ENCODE measurements at regions not wholly inside any gene's neighbourhood (a gene's known extent, or its start where the extent isn't known, plus 50 kb on each side); places are given as distances from the start of the nearest gene placed in this dataset.

GRCh38 chr18:10378688-10379420, 75.6 kb upstream of the APCDD1 start:
- H3K27ac ChIP-seq (ENCODE audit: low read length), result no peak overlapping the region
- no peaks in the 10 kb centered on the region for H3K36me3 ChIP-seq (ENCODE audit: control insufficient read depth, insufficient read depth, low read length)
- no peaks in the 10 kb centered on the region for H3K9me3 ChIP-seq (ENCODE audit: control insufficient read depth, low read depth, low read length)
- no peak overlapping the region for H3K4me3 ChIP-seq (ENCODE audit: low read length)
- peaks cover 3% of the 10 kb centered on the region for H3K27me3 ChIP-seq (ENCODE audit: control insufficient read depth, insufficient read depth, low read length)
- DNase-seq, result no peak
- H3K4me1 ChIP-seq (ENCODE audit: control insufficient read depth, insufficient read depth, low read length), result no peaks in the 10 kb centered on the region
- WGBS (ENCODE audit: insufficient coverage, low lambda C conversion rate), result no CpG with 5 or more reads among the region's 6 CpGs

DNA sequence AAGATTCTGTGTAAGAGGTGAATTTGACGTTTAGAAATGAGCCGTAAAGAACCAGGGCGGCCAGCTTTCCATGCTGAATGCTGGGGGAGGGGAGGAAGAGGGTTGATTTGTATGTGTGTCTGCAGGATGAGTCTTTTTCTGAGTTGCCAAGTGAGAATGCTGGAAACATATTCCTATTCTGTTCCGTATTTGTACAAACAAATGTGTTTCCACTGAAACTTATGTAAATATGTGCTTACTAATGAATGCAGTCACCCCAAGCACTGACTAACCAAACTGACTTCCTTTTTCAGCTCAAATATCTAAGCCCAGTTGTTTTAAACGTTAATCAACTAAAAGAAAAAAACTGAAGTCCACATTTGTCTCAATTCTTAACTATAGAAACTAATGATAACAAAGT, 74.9 kb upstream of the APCDD1 start:
- H3K27ac ChIP-seq (ENCODE audit: low read length), result no peak overlapping the region
- 33% methylated on average over 1 of the region's 5 CpGs for WGBS (ENCODE audit: insufficient coverage, low lambda C conversion rate)
- H3K9me3 ChIP-seq (ENCODE audit: control insufficient read depth, low read depth, low read length), result no peaks in the 10 kb centered on the region
- H3K27me3 ChIP-seq (ENCODE audit: control insufficient read depth, insufficient read depth, low read length), result peaks cover 3% of the 10 kb centered on the region
- no peak for DNase-seq
- H3K4me1 ChIP-seq (ENCODE audit: control insufficient read depth, insufficient read depth, low read length), result no peaks in the 10 kb centered on the region
- H3K36me3 ChIP-seq (ENCODE audit: control insufficient read depth, insufficient read depth, low read length), result no peaks in the 10 kb centered on the region
- H3K4me3 ChIP-seq (ENCODE audit: low read length), result no peak overlapping the region

GRCh38 chr18:10381516-10381915, 72.9 kb upstream of the APCDD1 start:
- no peaks in the 10 kb centered on the region for H3K4me1 ChIP-seq (ENCODE audit: control insufficient read depth, insufficient read depth, low read length)
- no peaks in the 10 kb centered on the region for H3K36me3 ChIP-seq (ENCODE audit: control insufficient read depth, insufficient read depth, low read length)
- WGBS (ENCODE audit: insufficient coverage, low lambda C conversion rate), result no CpG with 5 or more reads among the region's 1 CpG
- peaks cover 3% of the 10 kb centered on the region for H3K27me3 ChIP-seq (ENCODE audit: control insufficient read depth, insufficient read depth, low read length)
- H3K4me3 ChIP-seq (ENCODE audit: low read length), result no peak overlapping the region
- no peaks in the 10 kb centered on the region for H3K9me3 ChIP-seq (ENCODE audit: control insufficient read depth, low read depth, low read length)
- H3K27ac ChIP-seq (ENCODE audit: low read length), result no peak overlapping the region
- no peak for DNase-seq

DNA sequence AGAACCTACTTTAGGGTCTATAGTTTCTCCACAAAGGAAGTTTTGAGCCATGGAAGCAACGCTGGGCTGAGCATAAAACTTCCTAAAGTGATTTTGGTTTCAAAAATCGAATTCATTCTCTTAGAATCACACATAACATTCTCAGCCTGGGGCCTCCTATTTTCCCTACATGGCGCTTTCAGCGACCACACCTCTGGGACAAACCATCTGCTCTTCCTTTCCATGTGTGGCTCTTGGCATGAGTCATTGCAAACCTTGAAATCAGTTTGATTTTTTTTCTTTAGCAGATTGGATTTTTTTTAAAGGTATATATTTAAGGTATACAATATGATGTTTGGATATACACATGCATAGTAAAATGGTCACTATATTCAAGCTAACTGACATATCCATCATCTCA, 72.5 kb upstream of the APCDD1 start:
- H3K27ac ChIP-seq (ENCODE audit: low read length), result no peak overlapping the region
- no peak for DNase-seq
- WGBS (ENCODE audit: insufficient coverage, low lambda C conversion rate), result 40% methylated on average over 1 of the region's 4 CpGs
- H3K9me3 ChIP-seq (ENCODE audit: control insufficient read depth, low read depth, low read length), result no peaks in the 10 kb centered on the region
- no peaks in the 10 kb centered on the region for H3K4me1 ChIP-seq (ENCODE audit: control insufficient read depth, insufficient read depth, low read length)
- H3K36me3 ChIP-seq (ENCODE audit: control insufficient read depth, insufficient read depth, low read length), result no peaks in the 10 kb centered on the region
- H3K4me3 ChIP-seq (ENCODE audit: low read length), result no peak overlapping the region
- H3K27me3 ChIP-seq (ENCODE audit: control insufficient read depth, insufficient read depth, low read length), result peaks cover 3% of the 10 kb centered on the region

- Histone ChIP-seq H3K9me3 (ENCODE audit: control insufficient read depth, low read depth, low read length) (no peaks in the 10 kb centered on the region), H3K27me3 (ENCODE audit: control insufficient read depth, insufficient read depth, low read length) (no peaks in the 10 kb centered on the region), H3K4me3 (ENCODE audit: low read length) (no peak overlapping the region), H3K4me1 (ENCODE audit: control insufficient read depth, insufficient read depth, low read length) (no peaks in the 10 kb centered on the region), H3K27ac (ENCODE audit: low read length) (no peak overlapping the region), H3K36me3 (ENCODE audit: control insufficient read depth, insufficient read depth, low read length) (no peaks in the 10 kb centered on the region)
- no CpG with 5 or more reads among the region's 4 CpGs for WGBS (ENCODE audit: insufficient coverage, low lambda C conversion rate)
- DNase-seq, result no peak
Observed at GRCh38 chr18:10386049-10386448, 68.4 kb upstream of the APCDD1 start.

DNA sequence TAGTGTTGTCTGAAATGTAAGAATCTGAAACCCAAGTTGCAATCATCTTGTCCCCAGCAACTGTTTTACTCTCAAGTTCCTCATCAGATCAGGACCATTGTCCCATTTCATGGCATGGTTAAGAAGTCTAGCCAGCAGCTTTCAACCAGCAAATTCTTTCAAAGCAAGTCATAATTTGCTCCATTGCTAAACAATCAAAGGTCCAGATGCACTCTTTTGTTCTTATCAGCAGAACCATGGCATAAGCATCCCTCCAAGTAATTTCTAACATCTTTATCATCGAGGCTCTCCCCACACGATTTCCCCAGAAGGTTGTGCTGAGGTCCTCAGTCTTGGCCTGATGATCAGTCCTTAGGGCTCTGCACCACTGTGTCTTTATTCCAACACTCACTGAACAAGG, 67.5 kb upstream of the APCDD1 start:
- H3K9me3 ChIP-seq (ENCODE audit: control insufficient read depth, low read depth, low read length), result no peaks in the 10 kb centered on the region
- no peak for DNase-seq
- H3K27ac ChIP-seq (ENCODE audit: low read length), result no peak overlapping the region
- H3K4me3 ChIP-seq (ENCODE audit: low read length), result no peak overlapping the region
- no peaks in the 10 kb centered on the region for H3K27me3 ChIP-seq (ENCODE audit: control insufficient read depth, insufficient read depth, low read length)
- WGBS (ENCODE audit: insufficient coverage, low lambda C conversion rate), result no CpG with 5 or more reads among the region's 2 CpGs
- no peaks in the 10 kb centered on the region for H3K4me1 ChIP-seq (ENCODE audit: control insufficient read depth, insufficient read depth, low read length)
- no peaks in the 10 kb centered on the region for H3K36me3 ChIP-seq (ENCODE audit: control insufficient read depth, insufficient read depth, low read length)

DNA sequence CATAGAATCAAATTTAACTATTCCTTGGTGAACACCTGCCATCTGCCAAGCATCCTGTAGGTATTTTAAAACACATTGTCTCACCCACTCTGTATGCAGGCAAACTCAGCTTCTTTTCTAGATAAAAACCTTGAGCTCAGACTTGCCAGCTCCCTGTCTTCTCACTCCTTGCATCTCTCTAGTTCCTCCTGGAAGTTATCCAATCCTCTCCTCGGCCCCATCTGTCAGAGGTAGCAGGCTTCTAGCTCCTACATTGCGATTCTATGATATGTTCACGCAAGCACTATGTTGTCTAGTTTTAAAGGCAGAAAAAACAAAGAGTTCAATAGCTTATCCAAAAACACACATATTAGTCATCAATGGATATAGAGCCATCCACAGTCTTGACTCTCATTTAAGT, 67.0 kb upstream of the APCDD1 start:
- Histone ChIP-seq H3K36me3 (ENCODE audit: control insufficient read depth, insufficient read depth, low read length) (no peaks in the 10 kb centered on the region), H3K9me3 (ENCODE audit: control insufficient read depth, low read depth, low read length) (no peaks in the 10 kb centered on the region), H3K4me1 (ENCODE audit: control insufficient read depth, insufficient read depth, low read length) (no peaks in the 10 kb centered on the region), H3K27me3 (ENCODE audit: control insufficient read depth, insufficient read depth, low read length) (no peaks in the 10 kb centered on the region), H3K4me3 (ENCODE audit: low read length) (no peak overlapping the region), H3K27ac (ENCODE audit: low read length) (no peak overlapping the region)
- 100% methylated on average over 1 of the region's 3 CpGs for WGBS (ENCODE audit: insufficient coverage, low lambda C conversion rate)
- DNase-seq, result no peak

DNA sequence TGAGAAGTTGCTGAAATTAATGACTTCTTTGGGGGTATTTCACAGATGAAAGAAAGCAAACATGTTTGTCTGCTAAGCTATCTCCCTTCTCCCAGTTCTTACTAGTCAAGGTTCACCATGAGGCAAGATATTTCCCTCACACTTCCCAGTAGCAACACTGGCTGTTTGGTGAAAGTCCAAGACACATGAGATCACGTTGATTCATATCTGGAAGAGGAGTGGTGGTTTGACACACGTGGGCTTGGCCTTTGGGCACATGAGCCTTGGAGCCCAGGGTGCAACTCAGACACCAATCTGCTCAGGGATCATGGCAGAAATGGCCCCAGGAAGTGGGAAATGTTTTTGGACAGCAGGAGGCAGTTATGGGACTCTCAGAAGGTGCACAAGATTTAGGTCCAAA, 66.1 kb upstream of the APCDD1 start:
- H3K4me1 ChIP-seq (ENCODE audit: control insufficient read depth, insufficient read depth, low read length), result no peaks in the 10 kb centered on the region
- WGBS (ENCODE audit: insufficient coverage, low lambda C conversion rate), result no CpG with 5 or more reads among the region's 2 CpGs
- H3K4me3 ChIP-seq (ENCODE audit: low read length), result no peak overlapping the region
- H3K27ac ChIP-seq (ENCODE audit: low read length), result no peak overlapping the region
- no peaks in the 10 kb centered on the region for H3K36me3 ChIP-seq (ENCODE audit: control insufficient read depth, insufficient read depth, low read length)
- no peaks in the 10 kb centered on the region for H3K9me3 ChIP-seq (ENCODE audit: control insufficient read depth, low read depth, low read length)
- no peaks in the 10 kb centered on the region for H3K27me3 ChIP-seq (ENCODE audit: control insufficient read depth, insufficient read depth, low read length)
- peak; percentile 42 to 51 for DNase-seq

DNA sequence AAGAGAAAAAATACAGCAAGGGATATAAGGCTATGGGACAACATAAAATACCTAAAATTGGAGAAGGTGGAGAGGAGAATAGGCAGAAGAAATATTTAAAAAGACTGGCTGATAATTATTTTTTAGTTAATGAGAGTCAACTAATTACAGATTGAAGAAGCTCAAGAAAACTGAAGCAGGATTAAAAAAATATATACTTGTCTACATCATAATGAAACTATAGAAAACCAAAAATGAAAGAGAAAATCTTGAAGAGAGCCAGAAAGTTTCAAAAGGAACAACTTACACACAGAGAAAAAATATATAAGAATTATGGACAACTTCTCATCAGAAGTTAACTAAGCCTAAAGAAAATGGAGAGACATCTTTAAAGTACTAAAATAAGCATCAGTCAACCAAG, 62.9 kb upstream of the APCDD1 start:
- Histone ChIP-seq H3K4me3 (ENCODE audit: low read length) (no peak overlapping the region), H3K36me3 (ENCODE audit: control insufficient read depth, insufficient read depth, low read length) (no peaks in the 10 kb centered on the region), H3K27ac (ENCODE audit: low read length) (no peak overlapping the region), H3K4me1 (ENCODE audit: control insufficient read depth, insufficient read depth, low read length) (no peaks in the 10 kb centered on the region), H3K27me3 (ENCODE audit: control insufficient read depth, insufficient read depth, low read length) (no peaks in the 10 kb centered on the region), H3K9me3 (ENCODE audit: control insufficient read depth, low read depth, low read length) (no peaks in the 10 kb centered on the region)
- no peak for DNase-seq

DNA sequence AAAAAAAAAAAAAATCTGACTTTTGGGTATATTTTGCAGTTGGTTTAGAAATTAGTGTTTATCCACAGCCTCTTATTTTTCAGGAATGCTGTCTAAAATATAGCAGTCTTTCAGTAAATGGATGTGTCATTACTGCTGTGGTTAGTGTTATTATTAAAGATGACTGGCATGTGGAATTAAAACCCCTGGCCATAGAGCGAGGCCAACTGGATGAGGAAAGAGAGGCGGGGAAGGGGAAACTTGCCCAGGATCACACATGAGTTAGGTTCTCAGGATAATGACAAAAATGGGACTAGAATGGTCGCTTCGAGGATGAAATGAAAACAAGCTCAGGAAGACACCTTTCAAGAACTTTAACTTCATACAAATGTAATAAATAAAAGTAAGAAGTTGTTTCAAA, 57.4 kb upstream of the APCDD1 start:
- WGBS (ENCODE audit: insufficient coverage, low lambda C conversion rate), result no CpG with 5 or more reads among the region's 4 CpGs
- DNase-seq, result no peak
- H3K27me3 ChIP-seq (ENCODE audit: control insufficient read depth, insufficient read depth, low read length), result no peaks in the 10 kb centered on the region
- H3K27ac ChIP-seq (ENCODE audit: low read length), result no peak overlapping the region
- H3K4me3 ChIP-seq (ENCODE audit: low read length), result no peak overlapping the region
- no peaks in the 10 kb centered on the region for H3K36me3 ChIP-seq (ENCODE audit: control insufficient read depth, insufficient read depth, low read length)
- H3K4me1 ChIP-seq (ENCODE audit: control insufficient read depth, insufficient read depth, low read length), result no peaks in the 10 kb centered on the region
- H3K9me3 ChIP-seq (ENCODE audit: control insufficient read depth, low read depth, low read length), result no peaks in the 10 kb centered on the region

GRCh38 chr18:10398571-10398970, 55.9 kb upstream of the APCDD1 start:
- no peaks in the 10 kb centered on the region for H3K36me3 ChIP-seq (ENCODE audit: control insufficient read depth, insufficient read depth, low read length)
- H3K27ac ChIP-seq (ENCODE audit: low read length), result no peak overlapping the region
- no peaks in the 10 kb centered on the region for H3K27me3 ChIP-seq (ENCODE audit: control insufficient read depth, insufficient read depth, low read length)
- DNase-seq, result no peak
- H3K4me3 ChIP-seq (ENCODE audit: low read length), result no peak overlapping the region
- no peaks in the 10 kb centered on the region for H3K4me1 ChIP-seq (ENCODE audit: control insufficient read depth, insufficient read depth, low read length)
- whole genome bisulfite sequencing (ENCODE audit: insufficient coverage, low lambda C conversion rate), result no CpG with 5 or more reads among the region's 3 CpGs
- no peaks in the 10 kb centered on the region for H3K9me3 ChIP-seq (ENCODE audit: control insufficient read depth, low read depth, low read length)

All from large intestine (tissue), 3 donors.